ENCODE measurements at regions not wholly inside any gene's neighbourhood (a gene's known extent, or its start where the extent isn't known, plus 50 kb on each side); places are given as distances from the start of the nearest gene placed in this dataset.

DNA sequence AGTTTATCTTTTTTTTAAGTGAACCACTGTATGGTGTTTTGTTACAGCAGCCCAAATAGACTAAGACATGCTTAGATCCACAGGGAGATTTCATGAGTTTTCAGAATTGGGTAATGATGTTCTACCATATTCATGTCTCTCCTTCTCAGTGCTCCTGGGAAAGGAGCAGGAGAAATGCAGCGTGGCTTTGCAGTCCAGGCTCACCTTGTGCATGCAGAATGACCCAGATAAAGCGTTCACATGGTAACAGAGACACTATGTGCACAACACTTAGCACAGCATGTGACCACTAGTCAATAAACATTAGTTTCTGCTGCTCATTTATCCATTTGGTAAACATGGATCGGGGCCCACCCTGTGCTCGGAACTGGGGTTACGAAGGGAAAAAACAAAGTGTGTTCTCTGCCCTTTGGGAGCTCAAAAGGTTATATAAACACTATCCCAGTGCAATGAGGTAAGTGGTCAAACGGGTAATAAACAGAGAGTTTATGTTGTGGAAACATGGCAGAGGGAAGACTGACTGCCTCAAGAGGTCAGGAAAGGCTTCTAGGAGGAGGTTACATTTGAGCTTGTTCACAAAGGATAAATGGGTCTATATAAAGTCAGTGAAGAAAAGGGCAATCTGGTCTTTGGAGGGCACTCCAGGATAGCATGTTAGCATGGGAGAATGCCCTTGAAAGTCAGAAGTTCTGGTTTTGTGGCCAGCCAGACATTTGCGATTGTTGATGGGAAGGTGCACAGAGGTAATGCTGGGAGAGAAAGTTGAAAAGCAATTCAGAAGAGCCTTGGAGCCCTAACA is 299.2 kb downstream of the TDRD15 start (continued):
- TF ChIP-seq, protein P1, sequence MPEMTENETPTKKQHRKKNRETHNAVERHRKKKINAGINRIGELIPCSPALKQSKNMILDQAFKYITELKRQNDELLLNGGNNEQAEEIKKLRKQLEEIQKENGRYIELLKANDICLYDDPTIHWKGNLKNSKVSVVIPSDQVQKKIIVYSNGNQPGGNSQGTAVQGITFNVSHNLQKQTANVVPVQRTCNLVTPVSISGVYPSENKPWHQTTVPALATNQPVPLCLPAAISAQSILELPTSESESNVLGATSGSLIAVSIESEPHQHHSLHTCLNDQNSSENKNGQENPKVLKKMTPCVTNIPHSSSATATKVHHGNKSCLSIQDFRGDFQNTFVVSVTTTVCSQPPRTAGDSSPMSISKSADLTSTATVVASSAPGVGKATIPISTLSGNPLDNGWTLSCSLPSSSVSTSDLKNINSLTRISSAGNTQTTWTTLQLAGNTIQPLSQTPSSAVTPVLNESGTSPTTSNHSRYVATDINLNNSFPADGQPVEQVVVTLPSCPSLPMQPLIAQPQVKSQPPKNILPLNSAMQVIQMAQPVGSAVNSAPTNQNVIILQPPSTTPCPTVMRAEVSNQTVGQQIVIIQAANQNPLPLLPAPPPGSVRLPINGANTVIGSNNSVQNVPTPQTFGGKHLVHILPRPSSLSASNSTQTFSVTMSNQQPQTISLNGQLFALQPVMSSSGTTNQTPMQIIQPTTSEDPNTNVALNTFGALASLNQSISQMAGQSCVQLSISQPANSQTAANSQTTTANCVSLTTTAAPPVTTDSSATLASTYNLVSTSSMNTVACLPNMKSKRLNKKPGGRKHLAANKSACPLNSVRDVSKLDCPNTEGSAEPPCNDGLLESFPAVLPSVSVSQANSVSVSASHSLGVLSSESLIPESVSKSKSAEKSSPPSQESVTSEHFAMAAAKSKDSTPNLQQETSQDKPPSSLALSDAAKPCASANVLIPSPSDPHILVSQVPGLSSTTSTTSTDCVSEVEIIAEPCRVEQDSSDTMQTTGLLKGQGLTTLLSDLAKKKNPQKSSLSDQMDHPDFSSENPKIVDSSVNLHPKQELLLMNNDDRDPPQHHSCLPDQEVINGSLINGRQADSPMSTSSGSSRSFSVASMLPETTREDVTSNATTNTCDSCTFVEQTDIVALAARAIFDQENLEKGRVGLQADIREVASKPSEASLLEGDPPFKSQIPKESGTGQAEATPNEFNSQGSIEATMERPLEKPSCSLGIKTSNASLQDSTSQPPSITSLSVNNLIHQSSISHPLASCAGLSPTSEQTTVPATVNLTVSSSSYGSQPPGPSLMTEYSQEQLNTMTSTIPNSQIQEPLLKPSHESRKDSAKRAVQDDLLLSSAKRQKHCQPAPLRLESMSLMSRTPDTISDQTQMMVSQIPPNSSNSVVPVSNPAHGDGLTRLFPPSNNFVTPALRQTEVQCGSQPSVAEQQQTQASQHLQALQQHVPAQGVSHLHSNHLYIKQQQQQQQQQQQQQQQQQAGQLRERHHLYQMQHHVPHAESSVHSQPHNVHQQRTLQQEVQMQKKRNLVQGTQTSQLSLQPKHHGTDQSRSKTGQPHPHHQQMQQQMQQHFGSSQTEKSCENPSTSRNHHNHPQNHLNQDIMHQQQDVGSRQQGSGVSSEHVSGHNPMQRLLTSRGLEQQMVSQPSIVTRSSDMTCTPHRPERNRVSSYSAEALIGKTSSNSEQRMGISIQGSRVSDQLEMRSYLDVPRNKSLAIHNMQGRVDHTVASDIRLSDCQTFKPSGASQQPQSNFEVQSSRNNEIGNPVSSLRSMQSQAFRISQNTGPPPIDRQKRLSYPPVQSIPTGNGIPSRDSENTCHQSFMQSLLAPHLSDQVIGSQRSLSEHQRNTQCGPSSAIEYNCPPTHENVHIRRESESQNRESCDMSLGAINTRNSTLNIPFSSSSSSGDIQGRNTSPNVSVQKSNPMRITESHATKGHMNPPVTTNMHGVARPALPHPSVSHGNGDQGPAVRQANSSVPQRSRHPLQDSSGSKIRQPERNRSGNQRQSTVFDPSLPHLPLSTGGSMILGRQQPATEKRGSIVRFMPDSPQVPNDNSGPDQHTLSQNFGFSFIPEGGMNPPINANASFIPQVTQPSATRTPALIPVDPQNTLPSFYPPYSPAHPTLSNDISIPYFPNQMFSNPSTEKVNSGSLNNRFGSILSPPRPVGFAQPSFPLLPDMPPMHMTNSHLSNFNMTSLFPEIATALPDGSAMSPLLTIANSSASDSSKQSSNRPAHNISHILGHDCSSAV (CRISPR knock-in tag; IDR thresholded peaks at IDR 0.05; ENCODE audit: borderline replicate concordance), result no peak
- TF ChIP-seq ZSCAN20 (CRISPR knock-in tag; IDR thresholded peaks at IDR 0.05; ENCODE audit: borderline replicate concordance) (no peak), FOSL2 (CRISPR knock-in tag; IDR thresholded peaks at IDR 0.05) (0 out of 2 replicates have a peak, but pooled peaks have one; percentile 21), NFYC (CRISPR knock-in tag; IDR thresholded peaks at IDR 0.05) (no peak), SMARCE1 (IDR thresholded peaks at IDR 0.05; ENCODE audit: borderline replicate concordance) (no peak), ZNF552 (CRISPR knock-in tag; IDR thresholded peaks at IDR 0.05; ENCODE audit: borderline replicate concordance) (no peak), RARG (CRISPR knock-in tag; IDR thresholded peaks at IDR 0.05; ENCODE audit: low read depth) (no peak), DNMT1 (CRISPR knock-in tag; IDR thresholded peaks at IDR 0.05) (no peak)
- TF ChIP-seq, protein P2, sequence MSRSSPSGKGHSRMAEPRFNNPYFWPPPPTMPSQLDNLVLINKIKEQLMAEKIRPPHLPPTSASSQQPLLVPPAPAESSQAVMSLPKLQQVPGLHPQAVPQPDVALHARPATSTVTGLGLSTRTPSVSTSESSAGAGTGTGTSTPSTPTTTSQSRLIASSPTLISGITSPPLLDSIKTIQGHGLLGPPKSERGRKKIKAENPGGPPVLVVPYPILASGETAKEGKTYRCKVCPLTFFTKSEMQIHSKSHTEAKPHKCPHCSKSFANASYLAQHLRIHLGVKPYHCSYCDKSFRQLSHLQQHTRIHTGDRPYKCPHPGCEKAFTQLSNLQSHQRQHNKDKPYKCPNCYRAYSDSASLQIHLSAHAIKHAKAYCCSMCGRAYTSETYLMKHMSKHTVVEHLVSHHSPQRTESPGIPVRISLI (CRISPR knock-in tag; IDR thresholded peaks at IDR 0.05; ENCODE audit: borderline replicate concordance), result peak; percentile 49; the same call in 1 of the 2 replicates
- TF ChIP-seq, protein P3, sequence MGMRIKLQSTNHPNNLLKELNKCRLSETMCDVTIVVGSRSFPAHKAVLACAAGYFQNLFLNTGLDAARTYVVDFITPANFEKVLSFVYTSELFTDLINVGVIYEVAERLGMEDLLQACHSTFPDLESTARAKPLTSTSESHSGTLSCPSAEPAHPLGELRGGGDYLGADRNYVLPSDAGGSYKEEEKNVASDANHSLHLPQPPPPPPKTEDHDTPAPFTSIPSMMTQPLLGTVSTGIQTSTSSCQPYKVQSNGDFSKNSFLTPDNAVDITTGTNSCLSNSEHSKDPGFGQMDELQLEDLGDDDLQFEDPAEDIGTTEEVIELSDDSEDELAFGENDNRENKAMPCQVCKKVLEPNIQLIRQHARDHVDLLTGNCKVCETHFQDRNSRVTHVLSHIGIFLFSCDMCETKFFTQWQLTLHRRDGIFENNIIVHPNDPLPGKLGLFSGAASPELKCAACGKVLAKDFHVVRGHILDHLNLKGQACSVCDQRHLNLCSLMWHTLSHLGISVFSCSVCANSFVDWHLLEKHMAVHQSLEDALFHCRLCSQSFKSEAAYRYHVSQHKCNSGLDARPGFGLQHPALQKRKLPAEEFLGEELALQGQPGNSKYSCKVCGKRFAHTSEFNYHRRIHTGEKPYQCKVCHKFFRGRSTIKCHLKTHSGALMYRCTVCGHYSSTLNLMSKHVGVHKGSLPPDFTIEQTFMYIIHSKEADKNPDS (CRISPR knock-in tag; IDR thresholded peaks at IDR 0.05), result no peak
- TF ChIP-seq, protein P4, sequence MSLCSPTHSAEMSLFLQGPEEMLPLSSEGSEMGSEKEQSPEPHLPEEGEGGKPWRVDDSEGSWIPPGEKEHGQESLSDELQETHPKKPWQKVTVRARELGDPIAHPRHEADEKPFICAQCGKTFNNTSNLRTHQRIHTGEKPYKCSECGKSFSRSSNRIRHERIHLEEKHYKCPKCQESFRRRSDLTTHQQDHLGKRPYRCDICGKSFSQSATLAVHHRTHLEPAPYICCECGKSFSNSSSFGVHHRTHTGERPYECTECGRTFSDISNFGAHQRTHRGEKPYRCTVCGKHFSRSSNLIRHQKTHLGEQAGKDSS (CRISPR knock-in tag; IDR thresholded peaks at IDR 0.05; ENCODE audit: borderline replicate concordance, low read depth), result peak; percentile 33; the same call in 1 of the 2 replicates

Data from HepG2 (cell line).